Hepatocyte (in vitro differentiated cells): ENCODE measurements at regions not wholly inside any gene's neighbourhood (a gene's known extent, or its start where the extent isn't known, plus 50 kb on each side); places are given as distances from the start of the nearest gene placed in this dataset.

ENCODE experiments used
- DNase-seq: peaks from one replicate; pipeline ENCODE4 v3.0.0-alpha.2; 2016; ENCODE audit warnings: low spot score
- H2AFZ ChIP-seq: fragments of 200-600 bp; sonication (generic); 2 replicates; pipeline ENCODE4 v1.6.0; 2016; ENCODE audit warnings: antibody characterized with exemption, mild to moderate bottlenecking
- H3K27ac ChIP-seq: fragments of 200-600 bp; sonication (generic); 2 replicates; pipeline ENCODE4 v1.5.1; 2016; ENCODE audit warnings: mild to moderate bottlenecking
- H3K27me3 ChIP-seq: fragments of 200-600 bp; sonication (generic); 2 replicates; pipeline ENCODE4 v1.6.1; 2016
- H3K36me3 ChIP-seq: fragments of 200-600 bp; sonication (generic); replicated peaks from 2 replicates; pipeline ENCODE4 v1.5.1; 2016; ENCODE audit warnings: low read depth; ENCODE audit not compliant: insufficient read depth
- H3K4me1 ChIP-seq: fragments of 200-600 bp; sonication (generic); 2 replicates; pipeline ENCODE4 v1.5.1; 2016; ENCODE audit warnings: mild to moderate bottlenecking, moderate library complexity; ENCODE audit not compliant: insufficient read depth
- H3K4me2 ChIP-seq: fragments of 200-600 bp; sonication (generic); 2 replicates; pipeline ENCODE4 v1.6.0; 2016
- H3K4me3 ChIP-seq: fragments of 200-600 bp; sonication (generic); 2 replicates; pipeline ENCODE4 v1.5.1; 2016; ENCODE audit warnings: mild to moderate bottlenecking
- H3K79me2 ChIP-seq: fragments of 200-600 bp; sonication (generic); 2 replicates; pipeline ENCODE4 v1.6.0; 2017; ENCODE audit warnings: mild to moderate bottlenecking
- H3K9me2 ChIP-seq: fragments of 200-600 bp; sonication (generic); replicated peaks from 2 replicates; pipeline ENCODE4 v1.6.0; 2017; ENCODE audit warnings: mild to moderate bottlenecking; ENCODE audit not compliant: insufficient read depth
- H3K9me3 ChIP-seq: fragments of 200-600 bp; sonication (generic); 2 replicates; pipeline ENCODE4 v1.5.1; 2016; ENCODE audit warnings: low read depth, mild to moderate bottlenecking
- H4K20me1 ChIP-seq: fragments of 200-600 bp; sonication (generic); 2 replicates; pipeline ENCODE4 v1.6.0; 2016; ENCODE audit warnings: mild to moderate bottlenecking; ENCODE audit not compliant: insufficient read depth, poor library complexity, severe bottlenecking
- EZH2 ChIP-seq: fragments of 200-600 bp; sonication (generic); IDR thresholded peaks from 2 replicates; pipeline ENCODE4 v1.6.1; 2016; ENCODE audit warnings: antibody characterized with exemption, mild to moderate bottlenecking, borderline replicate concordance
- EZH2phosphoT487 ChIP-seq: fragments of 200-600 bp; sonication (generic); IDR thresholded peaks from one replicate; pipeline ENCODE4 v1.6.1; 2018; ENCODE audit warnings: antibody characterized with exemption, mild to moderate bottlenecking, low read depth, moderate library complexity; ENCODE audit not compliant: unreplicated experiment, severe bottlenecking
- WGBS: methylation state at CpG from one replicate; pipeline ENCODE4 v1.1.6; 2016; ENCODE audit warnings: low lambda C conversion rate; ENCODE audit errors: missing lambda C conversion rate; 5-methylcytosine and 5-hydroxymethylcytosine counted together
- TF ChIP-seq, protein P1 (sequence below): fragments of 200-600 bp; sonication (generic); IDR thresholded peaks from 2 replicates; pipeline ENCODE4 v1.5.1; 2016; ENCODE audit warnings: antibody characterized with exemption, mild to moderate bottlenecking; ENCODE audit not compliant: poor library complexity

DNA sequence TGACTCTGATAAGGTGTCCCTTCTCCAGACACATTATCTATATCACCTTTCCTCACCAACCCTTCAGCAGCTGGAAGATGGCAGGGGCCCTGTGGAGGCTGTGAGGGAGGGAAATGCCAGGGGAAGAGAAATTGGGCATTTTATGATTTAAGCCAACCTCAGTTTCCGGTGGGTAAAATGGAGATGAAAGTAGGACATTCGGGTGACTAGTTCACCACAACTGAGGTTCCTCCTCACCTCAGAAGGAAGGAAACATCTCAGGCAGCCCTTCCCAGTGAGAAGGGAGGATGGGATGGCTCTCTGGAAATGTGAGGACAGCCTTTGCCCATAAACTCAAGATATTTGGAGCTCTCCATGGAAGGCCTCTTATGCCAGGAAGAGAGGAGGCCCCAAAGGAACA lies 251.5 kb downstream of the MID1IP1 start:
- Histone ChIP-seq H4K20me1 (no peaks in the 10 kb centered on the region), H3K9me3 (no peaks in the 10 kb centered on the region)

DNA sequence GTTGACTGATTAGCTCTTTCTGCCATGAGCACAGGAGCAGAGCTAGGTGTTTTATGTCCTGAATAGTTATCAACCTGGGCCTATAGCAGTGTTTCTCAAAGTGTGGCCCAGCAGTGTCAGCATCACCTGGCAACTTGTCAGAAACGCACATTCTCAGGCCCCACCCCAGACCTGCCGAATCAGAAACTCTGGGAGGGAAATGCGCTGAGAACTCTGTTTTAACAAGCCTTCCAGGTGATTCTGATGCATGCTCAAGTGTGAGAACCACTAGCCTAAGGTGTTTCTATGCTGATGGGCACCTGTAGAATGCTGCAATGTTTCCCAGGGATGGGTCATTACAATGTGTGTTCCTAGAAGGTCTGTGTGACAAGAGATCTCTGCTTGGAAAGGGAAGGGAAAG lies 257.5 kb downstream of the MID1IP1 start:
- 42% methylated on average over 3 of the region's 3 CpGs for WGBS
- Histone ChIP-seq H2AFZ (no peak overlapping the region), H3K27ac (no peak overlapping the region), H3K79me2 (no peaks in the 10 kb centered on the region), H4K20me1 (no peaks in the 10 kb centered on the region), H3K4me1 (no peaks in the 10 kb centered on the region), H3K4me3 (no peak overlapping the region), H3K9me2 (no peaks in the 10 kb centered on the region), H3K9me3 (no peaks in the 10 kb centered on the region), H3K4me2 (no peak overlapping the region), H3K36me3 (no peaks in the 10 kb centered on the region), H3K27me3 (no peaks in the 10 kb centered on the region)
- no peak for TF ChIP-seq EZH2phosphoT487
- no peak for TF ChIP-seq EZH2
- TF ChIP-seq, protein P1, sequence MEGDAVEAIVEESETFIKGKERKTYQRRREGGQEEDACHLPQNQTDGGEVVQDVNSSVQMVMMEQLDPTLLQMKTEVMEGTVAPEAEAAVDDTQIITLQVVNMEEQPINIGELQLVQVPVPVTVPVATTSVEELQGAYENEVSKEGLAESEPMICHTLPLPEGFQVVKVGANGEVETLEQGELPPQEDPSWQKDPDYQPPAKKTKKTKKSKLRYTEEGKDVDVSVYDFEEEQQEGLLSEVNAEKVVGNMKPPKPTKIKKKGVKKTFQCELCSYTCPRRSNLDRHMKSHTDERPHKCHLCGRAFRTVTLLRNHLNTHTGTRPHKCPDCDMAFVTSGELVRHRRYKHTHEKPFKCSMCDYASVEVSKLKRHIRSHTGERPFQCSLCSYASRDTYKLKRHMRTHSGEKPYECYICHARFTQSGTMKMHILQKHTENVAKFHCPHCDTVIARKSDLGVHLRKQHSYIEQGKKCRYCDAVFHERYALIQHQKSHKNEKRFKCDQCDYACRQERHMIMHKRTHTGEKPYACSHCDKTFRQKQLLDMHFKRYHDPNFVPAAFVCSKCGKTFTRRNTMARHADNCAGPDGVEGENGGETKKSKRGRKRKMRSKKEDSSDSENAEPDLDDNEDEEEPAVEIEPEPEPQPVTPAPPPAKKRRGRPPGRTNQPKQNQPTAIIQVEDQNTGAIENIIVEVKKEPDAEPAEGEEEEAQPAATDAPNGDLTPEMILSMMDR, result no peak
- no peak for DNase-seq

More for the DNA sequence above, 251.5 kb downstream of the MID1IP1 start:
- no peaks in the 10 kb centered on the region for H3K27me3 ChIP-seq
- WGBS, result 78% methylated on average over 2 of the region's 2 CpGs
- no peak overlapping the region for H3K4me3 ChIP-seq
- no peak for TF ChIP-seq EZH2phosphoT487
- TF ChIP-seq, protein P1, result no peak
- no peak for TF ChIP-seq EZH2
- H3K4me2 ChIP-seq, result no peak overlapping the region
- H3K27ac ChIP-seq, result no peak overlapping the region
- no peaks in the 10 kb centered on the region for H3K36me3 ChIP-seq
- H3K4me1 ChIP-seq, result no peaks in the 10 kb centered on the region
- DNase-seq, result no peak
- H2AFZ ChIP-seq, result no peak overlapping the region
- H3K9me2 ChIP-seq, result no peaks in the 10 kb centered on the region
- H3K79me2 ChIP-seq, result no peaks in the 10 kb centered on the region

DNA sequence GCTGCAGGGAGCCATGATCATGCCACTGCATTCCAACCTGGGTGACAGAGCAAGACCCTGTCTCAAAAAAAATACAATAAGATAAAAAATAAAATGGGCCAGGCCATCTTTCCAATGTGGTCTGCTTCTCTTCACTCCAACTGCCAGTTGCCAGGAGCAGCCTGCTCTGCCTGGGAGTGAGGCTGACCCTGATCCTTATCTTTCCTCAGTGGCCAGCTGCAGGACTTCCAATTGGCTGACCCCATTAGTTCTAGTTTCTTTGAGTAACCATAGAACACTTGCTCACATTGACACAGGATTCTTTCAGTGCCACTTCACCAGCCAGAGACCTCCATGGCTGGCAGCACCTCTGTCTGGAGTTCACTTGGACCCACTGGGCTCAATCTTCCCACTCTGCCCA lies 258.6 kb downstream of the MID1IP1 start:
- Histone ChIP-seq H3K79me2 (no peaks in the 10 kb centered on the region), H3K36me3 (no peaks in the 10 kb centered on the region), H3K4me3 (no peak overlapping the region), H3K4me2 (no peak overlapping the region), H3K9me2 (no peaks in the 10 kb centered on the region), H4K20me1 (no peaks in the 10 kb centered on the region), H3K9me3 (no peaks in the 10 kb centered on the region), H3K27ac (no peak overlapping the region), H3K4me1 (no peaks in the 10 kb centered on the region), H2AFZ (no peak overlapping the region), H3K27me3 (no peaks in the 10 kb centered on the region)
- TF ChIP-seq, protein P1, result no peak
- no peak for TF ChIP-seq EZH2phosphoT487
- TF ChIP-seq EZH2, result no peak
- DNase-seq, result no peak

DNA sequence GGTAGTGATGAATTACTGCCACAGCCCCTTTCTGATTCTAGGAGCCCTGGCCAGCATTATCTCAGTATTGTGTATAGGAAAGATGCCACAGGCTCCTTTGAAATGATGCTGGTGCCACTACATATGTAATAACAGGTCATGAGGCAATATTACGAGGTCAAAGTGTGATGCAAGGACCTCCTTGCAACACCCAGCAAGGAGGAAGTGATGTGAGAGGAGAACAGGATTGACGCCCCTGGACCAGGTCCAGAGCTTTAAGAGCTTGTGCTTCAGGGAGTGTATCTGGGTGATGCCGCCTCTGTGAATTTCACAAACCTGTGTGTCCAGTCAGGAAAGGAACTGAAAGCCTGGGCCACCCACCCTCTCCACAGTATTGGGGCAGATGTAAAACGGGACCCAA lies 261.8 kb downstream of the MID1IP1 start:
- Histone ChIP-seq H2AFZ (no peak overlapping the region), H3K27ac (no peak overlapping the region), H4K20me1 (no peaks in the 10 kb centered on the region), H3K4me3 (no peak overlapping the region), H3K4me1 (no peaks in the 10 kb centered on the region), H3K36me3 (no peaks in the 10 kb centered on the region), H3K9me3 (no peaks in the 10 kb centered on the region), H3K79me2 (no peaks in the 10 kb centered on the region), H3K4me2 (no peak overlapping the region), H3K9me2 (no peaks in the 10 kb centered on the region), H3K27me3 (no peaks in the 10 kb centered on the region)
- 80% methylated on average over 4 of the region's 4 CpGs for WGBS
- TF ChIP-seq, protein P1, result no peak
- no peak for TF ChIP-seq EZH2
- TF ChIP-seq EZH2phosphoT487, result no peak
- DNase-seq, result no peak
